ENCODE measurements at regions not wholly inside any gene's neighbourhood (a gene's known extent, or its start where the extent isn't known, plus 50 kb on each side); places are given as distances from the start of the nearest gene placed in this dataset.

- no peak for TF ChIP-seq CTCF (IDR thresholded peaks at IDR 0.05)
- no peak for TF ChIP-seq POLR2A (IDR thresholded peaks at IDR 0.05)
Observed at GRCh38 chr6:19329078-19329477, 508.1 kb upstream of the ID4 start.
